ENCODE measurements at regions not wholly inside any gene's neighbourhood (a gene's known extent, or its start where the extent isn't known, plus 50 kb on each side); places are given as distances from the start of the nearest gene placed in this dataset.

GRCh38 chr18:67636597-67637385, 120.3 kb upstream of the DSEL start:
- no peak for ATAC-seq

GRCh38 chr18:67634631-67635338, 118.3 kb upstream of the DSEL start:
- no peak for ATAC-seq

DNA sequence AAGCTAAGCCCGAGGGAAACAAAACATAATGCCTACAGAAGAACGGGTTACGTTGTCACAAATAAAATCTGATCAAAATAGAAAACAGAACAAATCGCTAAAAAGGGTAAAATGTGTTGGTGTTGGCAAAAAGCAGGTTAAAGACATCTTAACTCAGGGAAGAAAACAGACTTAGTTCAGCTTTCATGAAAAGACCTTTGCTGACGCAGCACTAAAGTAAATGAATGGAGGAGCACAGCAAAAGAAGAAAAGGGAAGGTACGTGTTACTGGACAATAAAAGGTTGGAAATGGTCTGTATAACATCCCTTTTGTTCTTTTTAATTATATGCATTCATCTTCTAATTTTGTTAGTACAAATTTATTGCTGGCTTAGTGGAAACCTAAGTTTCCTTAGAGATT, 117.4 kb upstream of the DSEL start:
- ATAC-seq: no peak

- no peak for ATAC-seq
Observed at GRCh38 chr18:67621906-67622305, 105.4 kb upstream of the DSEL start.

- ATAC-seq: no peak
Observed at GRCh38 chr18:67621049-67621713, 104.7 kb upstream of the DSEL start.

GRCh38 chr18:67618061-67618460, 101.5 kb upstream of the DSEL start:
- no peak for ATAC-seq

- ATAC-seq: no peak
Observed at GRCh38 chr18:67615876-67616275, 99.4 kb upstream of the DSEL start.

- no peak for ATAC-seq
Observed at GRCh38 chr18:67613731-67614130, 97.2 kb upstream of the DSEL start.

- ATAC-seq: no peak
Observed at GRCh38 chr18:67612281-67612680, 95.8 kb upstream of the DSEL start.

- ATAC-seq: no peak
Observed at GRCh38 chr18:67608615-67609273, 92.2 kb upstream of the DSEL start.

- no peak for ATAC-seq
Observed at GRCh38 chr18:67608191-67608590, 91.7 kb upstream of the DSEL start.

GRCh38 chr18:67600181-67601180, 84.0 kb upstream of the DSEL start:
- ATAC-seq: no peak

DNA sequence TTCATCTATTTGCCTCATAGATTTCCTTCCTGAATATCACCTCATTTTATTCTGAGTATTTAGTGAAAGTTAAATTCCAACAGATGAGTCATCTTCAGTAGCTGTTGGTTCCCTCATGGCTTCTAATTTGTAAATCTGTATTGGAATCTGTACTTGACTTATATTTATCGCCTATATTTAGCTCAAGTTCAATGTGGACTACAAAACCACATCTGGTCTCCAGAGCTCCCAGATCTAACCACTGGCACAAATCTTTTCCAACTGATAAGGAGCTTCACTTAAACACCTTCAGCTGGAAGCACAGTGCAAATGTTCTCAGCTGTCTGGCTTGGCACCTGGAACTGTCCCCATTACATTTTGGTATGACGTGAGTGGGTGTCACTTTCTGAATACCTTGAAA, 82.8 kb upstream of the DSEL start:
- ATAC-seq: no peak

GRCh38 chr18:67597759-67598158, 81.2 kb upstream of the DSEL start:
- ATAC-seq: no peak

GRCh38 chr18:67596003-67596402, 79.5 kb upstream of the DSEL start:
- no peak for ATAC-seq

DNA sequence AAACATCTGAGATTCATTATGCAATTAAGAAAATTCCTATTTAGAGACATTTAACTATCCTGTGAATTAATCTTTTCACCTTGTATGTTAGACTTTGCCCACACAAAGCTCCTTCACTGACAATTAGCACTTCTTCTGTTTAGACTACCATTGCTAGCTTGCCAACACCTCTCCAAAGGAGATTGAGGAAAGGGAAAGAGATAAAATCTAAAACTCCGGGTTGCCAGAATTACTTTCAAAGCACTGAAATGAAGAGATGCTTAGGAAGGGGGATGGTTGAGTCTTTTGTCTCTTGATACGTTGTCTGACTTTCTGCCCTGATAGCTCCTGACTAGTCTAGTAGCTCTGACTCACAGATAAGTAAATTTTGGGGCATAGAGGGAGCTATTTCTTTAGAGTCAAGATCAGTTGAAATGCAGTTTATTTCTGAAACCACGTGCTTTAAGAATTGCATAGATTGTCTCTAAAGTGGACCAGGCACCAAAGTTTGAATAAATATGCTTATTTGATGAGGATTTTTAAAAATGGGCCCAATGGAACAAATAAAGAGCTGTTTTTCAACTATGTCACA, 74.1 kb upstream of the DSEL start:
- ATAC-seq: no peak

DNA sequence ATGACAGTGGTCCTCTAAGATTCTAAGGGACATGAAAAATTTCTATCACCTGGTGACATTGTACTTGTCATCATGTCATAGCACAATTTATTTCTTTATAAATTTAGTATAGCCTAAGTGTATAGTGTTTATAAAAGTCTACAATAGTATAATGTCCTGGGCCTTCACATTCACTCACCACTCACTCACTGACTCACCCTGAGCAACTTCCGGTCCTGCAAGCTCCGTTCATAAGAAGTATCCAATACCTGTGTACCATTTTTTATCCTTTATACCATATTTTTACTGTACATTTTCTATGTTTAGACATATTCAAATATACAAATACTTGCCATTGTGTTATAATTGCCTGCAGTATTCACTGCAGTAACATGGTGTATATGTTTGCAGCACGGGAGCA, 72.8 kb upstream of the DSEL start:
- ATAC-seq: no peak

DNA sequence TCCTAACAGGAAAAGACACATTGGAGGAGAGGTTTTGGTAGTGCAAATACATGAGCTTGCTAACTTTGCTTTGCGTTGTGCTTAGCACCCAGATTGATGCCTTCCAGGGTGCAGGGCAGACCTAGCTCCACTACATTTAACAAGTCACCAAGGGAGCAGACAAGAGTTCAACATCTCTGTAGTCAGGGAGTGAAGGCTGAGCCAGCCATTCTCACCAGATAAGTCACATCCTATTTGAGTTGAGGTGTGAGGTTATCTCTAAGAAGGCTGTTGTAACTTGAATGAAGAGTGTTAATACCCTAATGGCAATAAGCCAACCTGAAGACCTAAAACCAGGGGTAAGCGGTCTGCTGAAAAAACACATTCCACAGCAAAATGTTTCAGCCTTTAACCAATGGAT, 69.6 kb upstream of the DSEL start:
- no peak for ATAC-seq

DNA sequence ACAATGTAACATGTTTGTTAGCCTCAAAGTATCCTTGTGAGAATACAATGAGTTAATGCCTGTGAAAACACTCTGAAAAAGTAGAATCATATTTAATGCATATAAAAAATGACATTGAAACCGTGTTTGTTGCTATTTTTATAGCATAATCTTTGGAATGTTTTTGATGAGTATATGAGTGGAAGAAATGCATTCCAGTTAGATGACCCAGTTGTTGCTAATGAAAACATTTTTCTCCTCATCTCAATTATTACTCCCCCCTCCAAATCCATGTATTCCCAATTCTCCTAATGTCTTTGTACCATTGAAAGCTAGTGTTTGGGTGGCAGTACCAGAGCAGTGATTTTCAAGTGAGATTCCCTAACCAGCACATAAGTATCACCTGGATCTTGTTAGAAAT, 67.1 kb upstream of the DSEL start:
- no peak for ATAC-seq

DNA sequence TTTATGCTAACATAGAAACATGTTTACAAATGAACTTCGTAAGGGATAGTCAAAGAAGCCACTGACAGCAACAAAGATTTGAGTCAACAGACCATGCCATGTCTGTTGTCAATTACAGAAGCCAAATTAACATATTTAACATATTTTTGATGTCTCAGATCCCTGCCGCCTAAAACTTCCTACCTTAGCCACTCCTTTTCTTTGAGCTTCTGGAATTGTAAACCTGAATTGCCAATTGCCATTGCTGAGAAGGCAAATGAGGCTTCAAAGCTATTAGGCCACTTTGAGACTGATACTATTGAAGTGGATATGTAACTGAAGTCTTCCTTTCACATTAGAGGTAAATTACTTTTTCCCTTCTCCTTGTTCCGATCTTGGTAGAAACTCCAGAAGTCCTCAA, 66.0 kb upstream of the DSEL start:
- no peak for ATAC-seq

GRCh38 chr18:67581178-67581577, 64.7 kb upstream of the DSEL start:
- no peak for ATAC-seq

DNA sequence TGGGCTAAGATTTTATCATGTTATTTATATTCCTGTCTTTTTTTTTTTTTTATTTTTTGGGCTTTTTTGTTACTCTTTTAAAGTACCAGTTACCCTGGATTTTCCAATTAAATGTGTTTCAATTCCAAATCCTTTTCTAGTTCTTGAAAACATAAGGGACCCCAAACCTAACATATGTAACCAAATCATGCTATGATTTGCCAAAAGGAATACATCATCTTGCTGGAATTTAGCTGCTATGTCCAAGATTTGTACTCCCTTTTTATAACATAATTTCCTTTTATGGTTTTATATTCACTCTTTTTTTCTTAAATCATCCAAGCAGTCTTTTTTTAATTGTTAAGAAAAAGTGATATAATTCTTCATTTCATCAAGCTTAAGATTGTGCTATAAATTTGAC, 60.9 kb upstream of the DSEL start:
- no peak for ATAC-seq
